NT2/D1 (cell line): ENCODE measurements at regions not wholly inside any gene's neighbourhood (a gene's known extent, or its start where the extent isn't known, plus 50 kb on each side); places are given as distances from the start of the nearest gene placed in this dataset.

Experiments
- SUZ12 ChIP-seq: IDR thresholded peaks from 2 replicates; pipeline ENCODE4 v1.6.1; 2011; ENCODE audit not compliant: insufficient read length, insufficient read depth; ENCODE audit errors: extremely low read depth
- ZNF274 ChIP-seq: IDR thresholded peaks from 2 replicates; pipeline ENCODE4 v1.6.1; 2011; ENCODE audit warnings: mild to moderate bottlenecking, low read depth, low read length

DNA sequence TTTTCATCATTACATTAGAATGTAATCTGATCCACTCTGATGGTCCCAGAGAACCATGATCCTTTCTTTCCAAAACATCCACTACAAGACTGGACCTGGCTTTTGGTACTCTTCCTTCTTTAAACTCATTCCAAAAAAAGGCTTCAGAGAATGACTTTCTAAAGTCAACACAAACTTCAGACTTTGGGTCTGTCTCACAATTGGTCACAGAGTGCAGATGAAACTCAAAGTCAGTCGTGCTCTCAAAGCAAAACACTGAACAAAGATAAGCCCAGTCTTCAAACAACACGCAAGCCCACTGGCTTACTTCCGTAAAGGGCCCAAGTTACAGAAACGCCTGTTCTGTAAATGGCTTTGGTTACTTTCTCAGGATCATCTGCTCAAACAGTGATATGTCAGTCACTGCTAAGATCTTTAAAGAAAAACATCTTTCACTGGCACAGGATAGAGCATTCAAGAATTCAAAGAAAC, 250.9 kb upstream of the MKLN1 start:
- TF ChIP-seq SUZ12: no peak
- no peak for TF ChIP-seq ZNF274
